ENCODE measurements at regions not wholly inside any gene's neighbourhood (a gene's known extent, or its start where the extent isn't known, plus 50 kb on each side); places are given as distances from the start of the nearest gene placed in this dataset.
A peak's percentile ranks its signal among the peaks of the same experiment; 100 is the strongest.

DNA sequence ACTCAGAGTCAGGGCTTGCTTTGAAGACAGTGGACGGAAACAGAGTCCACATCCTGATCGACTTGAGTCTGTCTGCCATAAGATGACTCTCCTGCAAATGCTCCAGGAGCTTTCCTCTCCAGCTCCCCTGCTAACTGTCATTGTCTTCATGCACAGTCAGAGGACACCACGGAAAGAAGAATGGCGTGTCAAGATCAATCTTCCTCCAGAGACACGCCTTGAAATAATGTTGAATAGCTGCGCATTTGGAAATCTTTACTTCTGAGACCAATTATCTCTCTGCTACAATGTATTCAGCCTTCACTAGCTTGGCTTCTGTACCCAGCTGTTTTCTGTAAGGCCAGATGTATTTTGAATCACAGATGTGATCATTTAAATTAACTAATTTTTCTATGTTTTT is 457.2 kb downstream of the CDH2 start:
- Mint-ChIP-seq H3K4me3 (no peak overlapping the region), H3K27ac (no peak overlapping the region), H3K4me1 (ENCODE audit: low read depth) (peaks cover 33% of the 10 kb centered on the region), H3K27me3 (ENCODE audit: insufficient read depth) (peaks cover 4% of the 10 kb centered on the region), H3K9me3 (no peaks in the 10 kb centered on the region), H3K36me3 (ENCODE audit: low read depth) (no peaks in the 10 kb centered on the region)
- DNase-seq: no peak
- TF ChIP-seq, protein P1, sequence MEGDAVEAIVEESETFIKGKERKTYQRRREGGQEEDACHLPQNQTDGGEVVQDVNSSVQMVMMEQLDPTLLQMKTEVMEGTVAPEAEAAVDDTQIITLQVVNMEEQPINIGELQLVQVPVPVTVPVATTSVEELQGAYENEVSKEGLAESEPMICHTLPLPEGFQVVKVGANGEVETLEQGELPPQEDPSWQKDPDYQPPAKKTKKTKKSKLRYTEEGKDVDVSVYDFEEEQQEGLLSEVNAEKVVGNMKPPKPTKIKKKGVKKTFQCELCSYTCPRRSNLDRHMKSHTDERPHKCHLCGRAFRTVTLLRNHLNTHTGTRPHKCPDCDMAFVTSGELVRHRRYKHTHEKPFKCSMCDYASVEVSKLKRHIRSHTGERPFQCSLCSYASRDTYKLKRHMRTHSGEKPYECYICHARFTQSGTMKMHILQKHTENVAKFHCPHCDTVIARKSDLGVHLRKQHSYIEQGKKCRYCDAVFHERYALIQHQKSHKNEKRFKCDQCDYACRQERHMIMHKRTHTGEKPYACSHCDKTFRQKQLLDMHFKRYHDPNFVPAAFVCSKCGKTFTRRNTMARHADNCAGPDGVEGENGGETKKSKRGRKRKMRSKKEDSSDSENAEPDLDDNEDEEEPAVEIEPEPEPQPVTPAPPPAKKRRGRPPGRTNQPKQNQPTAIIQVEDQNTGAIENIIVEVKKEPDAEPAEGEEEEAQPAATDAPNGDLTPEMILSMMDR (IDR thresholded peaks at IDR 0.05): no peak

DNA sequence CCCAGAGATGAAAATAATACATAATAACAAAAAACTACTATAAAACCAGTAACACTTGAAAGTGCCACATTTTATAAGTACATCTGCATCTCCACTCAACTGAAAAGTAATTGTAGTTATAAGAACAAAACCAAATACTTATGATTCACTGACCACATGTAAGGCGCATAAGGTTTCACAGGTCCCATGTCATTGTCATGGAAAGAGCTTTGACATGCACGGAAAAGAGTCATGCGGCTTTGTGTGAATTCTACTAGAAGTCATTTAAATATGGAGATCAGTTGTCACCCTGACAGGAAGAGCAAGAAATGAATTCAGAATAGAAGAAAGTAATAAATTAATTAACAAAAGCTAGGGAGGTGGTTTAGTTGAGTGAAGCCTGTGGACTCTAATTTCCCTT is 459.1 kb downstream of the CDH2 start:
- no peak for DNase-seq
- no peaks in the 10 kb centered on the region for H3K36me3 Mint-ChIP-seq (ENCODE audit: low read depth)
- TF ChIP-seq, protein P1 (IDR thresholded peaks at IDR 0.05): no peak
- no peaks in the 10 kb centered on the region for H3K9me3 Mint-ChIP-seq
- H3K4me1 Mint-ChIP-seq (ENCODE audit: low read depth): peaks cover 35% of the 10 kb centered on the region
- no peak overlapping the region for H3K27ac Mint-ChIP-seq
- no peak overlapping the region for H3K4me3 Mint-ChIP-seq
- H3K27me3 Mint-ChIP-seq (ENCODE audit: insufficient read depth): peaks cover 4% of the 10 kb centered on the region; the same call in 1 of the 2 replicates

DNA sequence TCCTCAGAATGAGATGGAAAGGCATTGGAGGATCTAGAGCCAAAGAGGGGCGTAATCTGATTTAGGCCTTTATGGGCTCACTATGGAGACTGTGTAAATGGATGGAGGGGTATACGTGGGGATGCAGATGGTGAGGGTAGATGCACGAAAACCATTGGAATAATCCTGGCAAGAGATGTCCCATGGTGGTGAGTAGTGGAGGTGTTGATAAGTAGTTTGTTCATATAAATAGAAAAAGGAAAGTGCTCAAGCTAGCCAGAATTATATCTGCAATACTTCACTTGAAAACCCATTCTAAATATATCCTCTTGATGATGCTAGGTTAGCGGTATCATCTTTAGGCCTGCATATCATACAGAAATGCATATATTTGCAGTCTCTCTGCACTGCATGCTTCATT is 459.7 kb downstream of the CDH2 start:
- Mint-ChIP-seq H3K36me3 (ENCODE audit: low read depth) (no peaks in the 10 kb centered on the region), H3K9me3 (no peaks in the 10 kb centered on the region), H3K27me3 (ENCODE audit: insufficient read depth) (peaks cover 4% of the 10 kb centered on the region; the same call in 1 of the 2 replicates), H3K4me3 (no peak overlapping the region), H3K27ac (no peak overlapping the region), H3K4me1 (ENCODE audit: low read depth) (peaks cover 38% of the 10 kb centered on the region)
- TF ChIP-seq, protein P1 (IDR thresholded peaks at IDR 0.05): no peak
- DNase-seq: no peak

DNA sequence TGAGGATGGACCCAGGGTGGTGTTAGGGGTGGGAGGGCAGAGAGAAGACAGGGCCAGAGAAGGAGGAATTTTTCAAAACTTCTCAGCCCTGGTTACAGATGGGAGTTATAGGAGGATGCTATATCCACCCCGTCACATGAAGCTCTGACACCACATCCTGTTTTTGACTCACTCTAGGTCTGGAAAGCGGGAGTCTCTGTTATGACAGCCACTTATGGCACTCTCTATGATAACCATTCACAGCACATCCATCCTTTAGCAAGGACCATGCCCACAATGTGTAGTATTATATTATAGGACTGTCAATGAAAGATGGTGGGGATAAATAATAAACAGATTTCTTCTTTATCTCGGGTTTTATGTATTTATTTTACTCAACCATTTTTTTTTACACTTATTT is 461.2 kb downstream of the CDH2 start:
- DNase-seq: peak; percentile 19
- TF ChIP-seq, protein P1 (IDR thresholded peaks at IDR 0.05): no peak
- Mint-ChIP-seq H3K4me3 (no peak overlapping the region), H3K4me1 (ENCODE audit: low read depth) (peaks cover 52% of the 10 kb centered on the region), H3K9me3 (no peaks in the 10 kb centered on the region), H3K27me3 (ENCODE audit: insufficient read depth) (peaks cover 4% of the 10 kb centered on the region; the same call in 1 of the 2 replicates), H3K36me3 (ENCODE audit: low read depth) (no peaks in the 10 kb centered on the region), H3K27ac (peak overlapping the region; percentile 60; the same call in 1 of the 2 replicates)

DNA sequence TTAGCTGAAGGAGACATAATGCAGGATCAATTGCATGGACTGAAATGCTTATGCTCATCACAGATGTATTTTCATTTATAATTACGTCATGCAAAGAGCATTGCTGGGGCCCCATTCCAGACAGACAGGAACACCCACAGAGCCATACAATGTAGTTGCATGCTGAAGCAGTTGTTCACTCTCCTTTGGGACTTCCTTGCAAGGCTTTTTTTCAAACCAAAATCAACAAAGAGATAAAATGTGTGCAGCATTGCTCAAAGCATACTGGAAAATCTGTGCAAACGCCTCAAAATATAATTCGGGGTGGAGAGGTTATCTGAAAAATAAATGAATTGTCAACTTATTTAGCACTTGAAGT is 463.2 kb downstream of the CDH2 start:
- Mint-ChIP-seq H3K4me1 (ENCODE audit: low read depth) (peaks cover 52% of the 10 kb centered on the region), H3K36me3 (ENCODE audit: low read depth) (no peaks in the 10 kb centered on the region), H3K9me3 (no peaks in the 10 kb centered on the region), H3K27ac (no peak overlapping the region), H3K27me3 (ENCODE audit: insufficient read depth) (peaks cover 4% of the 10 kb centered on the region; the same call in 1 of the 2 replicates), H3K4me3 (no peak overlapping the region)
- DNase-seq: peak; percentile 66
- TF ChIP-seq, protein P1 (IDR thresholded peaks at IDR 0.05): no peak
